GM19467 (cell line): ENCODE measurements at regions not wholly inside any gene's neighbourhood (a gene's known extent, or its start where the extent isn't known, plus 50 kb on each side); places are given as distances from the start of the nearest gene placed in this dataset.
A peak's percentile ranks its signal among the peaks of the same experiment; 100 is the strongest.
"Not testable (repeated sequence)": the region's sequence is repeated elsewhere in the genome, so short reads cannot be mapped to it uniquely, and the experiment has no call there.

Experiments used
- ATAC-seq: cut with Tn5 transposase; IDR thresholded peaks from one replicate; pipeline ENCODE4 v1.9.1; 2021; ENCODE audit warnings: mild to moderate bottlenecking, moderate library complexity; ENCODE audit not compliant: unreplicated experiment

- ATAC-seq = not testable (repeated sequence)
Observed at GRCh38 chr1:221978631-221979334, 236.9 kb upstream of the DUSP10 start.

- not testable (repeated sequence) for ATAC-seq
Observed at GRCh38 chr1:221973787-221974186, 231.9 kb upstream of the DUSP10 start.

DNA sequence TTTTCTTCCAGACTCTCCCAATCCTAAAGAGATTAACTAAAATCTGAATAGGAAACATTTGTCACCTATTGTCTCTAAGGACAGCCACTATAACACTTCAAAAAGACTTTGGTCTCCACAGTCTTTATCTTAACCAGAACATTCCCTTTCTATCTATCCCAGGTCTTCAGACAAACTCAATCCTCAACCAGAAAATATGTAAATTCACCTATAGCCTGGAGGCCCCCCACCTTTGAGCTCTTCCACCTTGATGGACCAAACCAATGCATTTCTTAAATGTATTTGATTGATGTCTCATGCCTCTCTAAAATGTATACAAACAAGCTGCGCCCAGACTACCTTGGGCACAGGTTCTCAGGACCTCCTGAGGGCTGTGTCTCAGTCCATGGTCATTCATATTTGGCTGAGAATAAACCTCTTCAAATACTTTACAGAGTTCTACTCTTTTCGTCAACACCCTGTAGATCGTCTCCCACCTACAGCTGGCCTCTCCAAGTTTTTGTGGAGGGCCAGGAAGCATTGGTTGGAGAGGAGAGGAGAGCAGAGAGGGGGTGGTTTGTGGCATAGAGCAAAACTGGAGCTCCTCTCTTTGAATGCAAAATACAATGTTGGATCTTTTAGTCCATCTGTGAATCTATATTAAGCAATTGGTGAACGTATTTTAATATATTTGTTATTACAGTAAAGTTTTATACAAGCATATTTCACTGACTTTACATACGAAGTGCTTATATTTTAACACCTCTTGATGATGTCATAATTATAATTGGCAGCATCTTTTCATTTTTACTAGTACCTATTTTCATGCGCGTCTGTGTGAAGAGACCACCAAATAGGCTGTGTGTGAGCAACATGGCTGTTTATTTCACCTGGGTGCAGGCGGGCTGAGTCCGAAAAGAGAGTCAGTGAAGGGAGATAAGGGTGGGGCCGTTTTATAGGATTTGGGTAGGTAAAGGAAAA is 230.7 kb upstream of the DUSP10 start:
- no peak for ATAC-seq

DNA sequence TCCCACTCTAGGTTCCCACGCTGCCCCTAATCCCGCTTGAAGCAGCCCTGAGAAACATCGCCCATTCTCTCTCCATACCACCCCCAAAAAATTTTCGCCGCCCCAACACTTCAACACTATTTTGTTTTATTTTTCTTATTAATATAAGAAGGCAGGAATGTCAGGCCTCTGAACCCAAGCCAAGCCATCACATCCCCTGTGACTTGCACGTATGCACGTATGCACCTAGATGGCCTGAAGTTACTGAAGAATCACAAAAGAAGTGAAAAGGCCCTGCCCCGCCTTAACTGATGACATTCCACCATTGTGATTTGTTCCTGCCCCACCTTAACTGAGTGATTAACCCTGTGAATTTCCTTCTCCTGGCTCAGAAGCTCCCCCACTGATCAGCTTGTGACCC is 229.1 kb upstream of the DUSP10 start:
- ATAC-seq = not testable (repeated sequence)

GRCh38 chr1:221969298-221969858 is 227.5 kb upstream of the DUSP10 start:
- ATAC-seq = not testable (repeated sequence)

GRCh38 chr1:221967538-221967937 is 225.6 kb upstream of the DUSP10 start:
- ATAC-seq = not testable (repeated sequence)

- not testable (repeated sequence) for ATAC-seq
Observed at GRCh38 chr1:221966888-221967287, 225.0 kb upstream of the DUSP10 start.

- not testable (repeated sequence) for ATAC-seq
Observed at GRCh38 chr1:221965891-221966290, 224.0 kb upstream of the DUSP10 start.

DNA sequence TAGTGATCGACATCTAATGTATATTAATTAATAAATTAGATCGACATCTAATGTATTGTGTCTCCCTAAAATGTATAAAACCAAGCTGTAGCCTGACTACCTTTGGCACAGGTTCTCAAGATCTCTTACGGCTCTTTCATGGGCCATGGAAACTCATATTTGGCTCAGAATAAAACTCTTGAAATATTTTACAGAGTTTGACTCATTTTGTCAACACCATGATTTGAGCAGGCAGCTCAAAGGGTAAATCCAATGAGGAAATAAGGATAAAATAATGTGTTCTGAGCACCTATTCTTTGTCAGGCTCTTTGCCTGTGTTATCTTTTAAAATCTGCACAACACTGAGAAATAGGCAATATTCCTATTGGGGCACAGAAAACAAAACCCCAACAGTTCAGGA is 223.4 kb upstream of the DUSP10 start:
- no peak for ATAC-seq

GRCh38 chr1:221963742-221964141 is 221.9 kb upstream of the DUSP10 start:
- ATAC-seq = no peak

GRCh38 chr1:221962385-221962784 is 220.5 kb upstream of the DUSP10 start:
- no peak for ATAC-seq

- ATAC-seq = peak; percentile 85
Observed at GRCh38 chr1:221961532-221962292, 219.8 kb upstream of the DUSP10 start.

DNA sequence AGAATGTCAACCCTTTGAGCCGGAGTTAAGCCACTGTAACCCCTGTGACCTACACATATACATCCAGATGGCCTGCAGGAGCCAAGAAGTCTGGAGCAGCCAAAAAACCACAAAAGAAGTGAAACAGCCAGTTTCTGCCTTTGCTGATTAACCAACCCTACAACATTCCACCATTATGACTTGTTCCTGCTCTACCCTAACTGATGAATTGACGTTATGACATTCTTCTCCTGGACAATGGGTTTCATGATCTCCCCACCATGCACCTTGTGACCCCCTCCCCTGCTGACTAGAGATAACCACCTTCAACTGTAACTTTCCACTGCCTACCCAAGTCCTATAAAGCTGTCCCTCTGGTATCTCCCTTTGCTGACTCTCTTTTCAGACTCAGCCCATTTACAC is 216.3 kb upstream of the DUSP10 start:
- ATAC-seq = not testable (repeated sequence)

- not testable (repeated sequence) for ATAC-seq
Observed at GRCh38 chr1:221957350-221957749, 215.5 kb upstream of the DUSP10 start.

DNA sequence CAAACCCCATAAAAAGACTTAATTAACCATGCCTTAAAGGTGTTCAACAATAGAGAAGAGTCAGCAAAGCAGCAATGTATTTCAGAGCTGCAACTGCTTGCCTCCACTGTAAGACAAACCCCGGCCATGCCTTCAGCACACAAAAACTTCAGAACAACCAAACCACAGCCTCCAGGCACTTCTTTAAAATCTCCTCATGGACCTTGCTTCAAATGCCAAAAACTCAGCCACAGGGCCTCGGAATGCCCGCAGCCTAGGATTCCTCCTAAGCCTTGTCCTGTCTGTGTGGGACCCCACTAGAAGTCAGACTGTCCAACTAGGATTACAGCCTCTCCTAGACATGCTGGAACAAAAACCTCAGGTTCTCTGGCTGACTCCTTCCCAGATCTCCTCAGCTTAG is 208.1 kb upstream of the DUSP10 start:
- no peak for ATAC-seq

DNA sequence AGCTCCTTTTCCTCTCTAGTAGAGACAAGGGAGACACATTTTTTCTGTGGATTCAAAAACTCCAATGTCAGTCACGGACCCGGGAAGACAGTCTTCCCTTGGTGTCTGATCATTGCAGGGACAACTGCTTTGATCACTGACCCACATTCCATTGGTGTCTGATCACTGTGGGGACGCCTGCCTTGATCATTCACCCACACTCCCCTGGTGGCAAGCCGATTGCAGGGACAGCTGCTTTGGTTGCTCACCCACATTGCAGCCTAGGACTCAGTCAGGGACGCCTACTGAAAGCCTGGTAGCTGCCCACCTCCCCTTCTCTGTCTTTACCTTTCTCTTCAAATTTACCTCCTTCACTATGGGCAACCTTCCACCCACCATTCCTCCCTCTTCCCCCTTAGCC is 206.6 kb upstream of the DUSP10 start:
- no peak for ATAC-seq

GRCh38 chr1:221947731-221948130 is 205.8 kb upstream of the DUSP10 start:
- no peak for ATAC-seq

DNA sequence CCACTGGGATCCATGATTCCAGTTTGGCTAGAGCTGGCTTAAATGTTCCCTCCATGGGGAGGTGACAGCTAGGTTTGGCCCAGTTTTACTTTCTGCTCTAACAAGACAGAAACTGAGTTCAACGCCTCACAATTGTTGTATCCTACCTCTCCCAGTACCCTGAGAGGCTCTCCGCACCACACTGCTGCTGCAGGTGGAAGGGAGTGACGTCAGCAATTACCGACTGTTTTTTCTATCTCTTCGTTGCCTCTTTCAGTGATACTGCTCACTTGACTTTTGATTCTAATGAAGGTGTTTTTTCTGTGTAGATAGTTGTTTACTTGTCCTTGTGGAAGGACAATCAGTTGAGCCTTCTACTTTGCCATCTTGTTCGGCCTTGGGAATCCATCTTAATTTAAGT is 204.9 kb upstream of the DUSP10 start:
- no peak for ATAC-seq

GRCh38 chr1:221945669-221946068 is 203.8 kb upstream of the DUSP10 start:
- no peak for ATAC-seq

DNA sequence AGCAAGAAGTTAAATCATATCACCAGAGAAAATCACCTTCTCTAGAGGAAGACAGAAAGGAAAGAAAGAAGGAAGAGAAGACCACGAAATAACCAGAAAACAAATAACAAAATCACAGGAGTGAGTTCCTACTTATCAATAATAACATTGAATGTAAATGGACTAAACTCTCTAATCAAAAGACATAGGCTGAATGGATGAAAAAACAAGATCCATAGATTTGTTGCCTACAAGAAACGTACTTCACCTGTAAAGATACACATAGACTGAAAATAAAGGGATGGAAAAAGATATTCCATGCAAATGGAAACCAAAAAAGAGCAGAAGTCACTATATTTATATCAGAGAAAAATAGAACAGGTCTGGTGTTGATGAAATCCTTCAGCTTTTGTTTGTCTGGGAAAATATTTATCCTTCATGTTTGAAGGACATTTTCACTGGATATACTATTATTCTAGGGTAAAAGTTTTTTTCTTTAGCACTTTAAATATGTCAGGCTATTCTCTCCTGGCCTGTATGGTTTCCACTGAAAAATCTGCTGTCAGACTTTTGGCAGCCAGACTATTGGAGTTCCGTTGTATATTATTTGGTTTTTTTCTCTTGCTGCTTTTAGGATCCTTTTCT is 202.5 kb upstream of the DUSP10 start:
- no peak for ATAC-seq
